Smooth muscle cell (in vitro differentiated cells): ENCODE measurements at regions not wholly inside any gene's neighbourhood (a gene's known extent, or its start where the extent isn't known, plus 50 kb on each side); places are given as distances from the start of the nearest gene placed in this dataset.

ENCODE experiments used
- DNase-seq: peaks from one replicate; lab custom pipeline; 2025; ENCODE audit not compliant: unreplicated experiment; lab: John Stamatoyannopoulos, UW
- H2AFZ ChIP-seq: fragments of 200-600 bp; sonication (generic); 2 replicates; pipeline ENCODE4 v1.6.0; 2016; ENCODE audit warnings: antibody characterized with exemption, low read depth, mild to moderate bottlenecking
- H3F3A ChIP-seq: fragments of 200-600 bp; sonication (generic); 2 replicates; pipeline ENCODE4 v1.6.0; 2017; ENCODE audit warnings: antibody characterized with exemption, low read depth
- H3K27ac ChIP-seq: fragments of 200-600 bp; sonication (generic); 2 replicates; pipeline ENCODE4 v1.5.1; 2016; ENCODE audit warnings: low read depth, mild to moderate bottlenecking
- H3K27me3 ChIP-seq: fragments of 200-600 bp; sonication (generic); 2 replicates; pipeline ENCODE4 v1.6.1; 2016; ENCODE audit warnings: low read depth, mild to moderate bottlenecking
- H3K36me3 ChIP-seq: fragments of 200-600 bp; sonication (generic); 2 replicates; pipeline ENCODE4 v1.5.1; 2016; ENCODE audit warnings: low read depth
- H3K4me1 ChIP-seq: fragments of 200-600 bp; sonication (generic); 2 replicates; pipeline ENCODE4 v1.5.1; 2016; ENCODE audit warnings: low read depth
- H3K4me2 ChIP-seq: fragments of 200-600 bp; sonication (generic); 2 replicates; pipeline ENCODE4 v1.6.0; 2016; ENCODE audit warnings: mild to moderate bottlenecking
- H3K4me3 ChIP-seq: fragments of 200-600 bp; sonication (generic); 2 replicates; pipeline ENCODE4 v1.5.1; 2016; ENCODE audit warnings: mild to moderate bottlenecking
- H3K79me2 ChIP-seq: fragments of 200-600 bp; sonication (generic); 2 replicates; pipeline ENCODE4 v1.6.0; 2016; ENCODE audit warnings: low read depth, mild to moderate bottlenecking
- H3K9ac ChIP-seq: fragments of 200-600 bp; sonication (generic); 2 replicates; pipeline ENCODE4 v1.6.0; 2016; ENCODE audit warnings: low read depth
- H3K9me3 ChIP-seq: fragments of 200-600 bp; sonication (generic); replicated peaks from 2 replicates; pipeline ENCODE4 v1.5.1; 2016; ENCODE audit warnings: low read depth
- H4K20me1 ChIP-seq: fragments of 200-600 bp; sonication (generic); 2 replicates; pipeline ENCODE4 v1.6.0; 2016; ENCODE audit warnings: low read depth
- CTCF ChIP-seq: fragments of 200-600 bp; sonication (generic); IDR thresholded peaks from 2 replicates; pipeline ENCODE4 v1.5.1; 2017; ENCODE audit warnings: borderline replicate concordance, mild to moderate bottlenecking, antibody characterized with exemption; ENCODE audit not compliant: insufficient read depth, poor library complexity, severe bottlenecking
- WGBS: methylation state at CpG from one replicate; pipeline ENCODE4 v1.1.7; 2016; ENCODE audit warnings: low lambda C conversion rate; 5-methylcytosine and 5-hydroxymethylcytosine counted together

GRCh38 chr15:39315206-39315850 is 265.6 kb upstream of the THBS1 start:
- Histone ChIP-seq H3K27ac (no peak overlapping the region), H3K4me2 (no peak overlapping the region), H3K9ac (no peak overlapping the region), H3K4me3 (no peak overlapping the region), H3K4me1 (no peaks in the 10 kb centered on the region), H3K36me3 (no peaks in the 10 kb centered on the region), H3K27me3 (no peaks in the 10 kb centered on the region), H3K9me3 (no peaks in the 10 kb centered on the region), H2AFZ (no peak overlapping the region), H3K79me2 (no peaks in the 10 kb centered on the region), H3F3A (no peaks in the 10 kb centered on the region), H4K20me1 (no peaks in the 10 kb centered on the region)
- 100% methylated on average over 1 of the region's 1 CpG for WGBS
- TF ChIP-seq CTCF, result no peak
- no peak for DNase-seq

DNA sequence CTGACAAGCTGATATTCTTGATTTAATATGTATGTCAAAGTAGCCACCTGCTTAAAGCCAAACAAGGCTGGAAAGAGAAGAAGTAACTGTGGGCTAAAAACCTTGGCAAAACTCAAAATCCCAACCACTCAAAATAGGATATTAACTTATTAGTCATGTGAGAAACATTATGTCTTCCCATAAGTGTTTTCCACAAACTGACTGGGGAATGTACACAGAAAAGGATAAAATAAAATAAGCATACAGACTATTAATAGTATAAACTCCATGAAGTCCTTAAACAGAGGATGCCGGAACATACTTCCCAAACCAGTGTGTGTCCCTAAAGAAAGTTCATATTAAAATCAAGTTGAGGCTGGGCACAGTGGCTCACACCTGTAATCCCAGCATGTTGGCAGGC is 263.7 kb upstream of the THBS1 start:
- H3K9me3 ChIP-seq, result no peaks in the 10 kb centered on the region
- H3K27ac ChIP-seq, result no peak overlapping the region
- DNase-seq, result no peak
- no peak overlapping the region for H3K4me2 ChIP-seq
- H3K36me3 ChIP-seq, result no peaks in the 10 kb centered on the region
- TF ChIP-seq CTCF, result no peak
- no peaks in the 10 kb centered on the region for H3K79me2 ChIP-seq
- WGBS, result 83% methylated on average over 1 of the region's 1 CpG
- H3K4me3 ChIP-seq, result no peak overlapping the region
- H2AFZ ChIP-seq, result no peak overlapping the region
- no peaks in the 10 kb centered on the region for H3F3A ChIP-seq
- H3K9ac ChIP-seq, result no peak overlapping the region
- no peaks in the 10 kb centered on the region for H3K27me3 ChIP-seq
- no peaks in the 10 kb centered on the region for H4K20me1 ChIP-seq
- no peaks in the 10 kb centered on the region for H3K4me1 ChIP-seq

GRCh38 chr15:39318231-39318630 is 262.6 kb upstream of the THBS1 start:
- Histone ChIP-seq H3K9ac (no peak overlapping the region), H3K4me2 (no peak overlapping the region), H3K4me1 (no peaks in the 10 kb centered on the region), H3K79me2 (no peaks in the 10 kb centered on the region), H3K36me3 (no peaks in the 10 kb centered on the region), H4K20me1 (no peaks in the 10 kb centered on the region), H3K27ac (no peak overlapping the region), H3F3A (no peaks in the 10 kb centered on the region), H3K9me3 (no peaks in the 10 kb centered on the region), H3K4me3 (no peak overlapping the region), H3K27me3 (no peaks in the 10 kb centered on the region), H2AFZ (no peak overlapping the region)
- DNase-seq, result no peak
- 95% methylated on average over 2 of the region's 2 CpGs for WGBS
- no peak for TF ChIP-seq CTCF

DNA sequence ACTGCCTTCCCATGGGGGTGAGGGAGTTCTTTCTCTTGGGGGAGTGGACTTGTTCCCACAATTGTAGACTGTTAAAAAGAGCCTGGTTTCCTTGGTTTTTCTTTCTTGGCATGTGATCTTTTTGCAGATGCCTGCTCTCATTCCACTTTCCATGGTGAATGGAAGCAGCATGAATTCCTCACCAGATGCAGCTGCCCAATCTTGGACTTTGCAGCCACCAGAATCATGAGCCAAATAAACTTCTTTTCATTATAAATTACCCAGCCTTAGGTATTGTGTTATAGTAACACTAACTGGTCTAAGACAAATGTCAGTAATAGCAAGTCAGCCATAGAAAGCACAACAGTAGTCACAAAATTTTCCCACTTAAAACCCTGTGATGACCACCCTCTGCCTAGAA is 260.5 kb upstream of the THBS1 start:
- Histone ChIP-seq H3K79me2 (no peaks in the 10 kb centered on the region), H3K4me1 (no peaks in the 10 kb centered on the region), H3F3A (no peaks in the 10 kb centered on the region), H3K4me3 (no peak overlapping the region), H3K27ac (no peak overlapping the region), H2AFZ (no peak overlapping the region), H3K36me3 (no peaks in the 10 kb centered on the region), H3K4me2 (no peak overlapping the region), H3K9ac (no peak overlapping the region), H4K20me1 (no peaks in the 10 kb centered on the region), H3K27me3 (no peaks in the 10 kb centered on the region), H3K9me3 (no peaks in the 10 kb centered on the region)
- DNase-seq, result no peak
- no peak for TF ChIP-seq CTCF
